ENCODE measurements at regions not wholly inside any gene's neighbourhood (a gene's known extent, or its start where the extent isn't known, plus 50 kb on each side); places are given as distances from the start of the nearest gene placed in this dataset.

DNA sequence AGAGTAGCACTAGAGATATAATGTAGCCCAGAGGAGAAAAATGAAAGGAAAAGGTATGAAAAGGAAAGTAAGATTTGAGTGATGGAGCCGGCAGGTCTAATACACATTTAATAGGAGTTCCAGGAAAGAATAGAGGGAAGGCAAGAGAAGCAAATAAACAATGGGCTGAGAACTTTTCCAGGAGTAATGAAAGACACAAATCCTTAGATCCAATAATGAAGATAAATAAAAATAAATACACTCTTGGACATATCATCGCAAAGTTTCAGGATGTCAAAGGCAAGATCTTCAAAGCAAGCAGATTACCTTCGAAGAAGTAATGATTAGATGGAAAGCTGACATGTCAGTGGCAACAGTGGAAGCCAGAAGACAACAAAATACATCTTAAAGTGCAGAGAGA lies 102.0 kb upstream of the YWHAQ start:
- TF ChIP-seq, protein P1, sequence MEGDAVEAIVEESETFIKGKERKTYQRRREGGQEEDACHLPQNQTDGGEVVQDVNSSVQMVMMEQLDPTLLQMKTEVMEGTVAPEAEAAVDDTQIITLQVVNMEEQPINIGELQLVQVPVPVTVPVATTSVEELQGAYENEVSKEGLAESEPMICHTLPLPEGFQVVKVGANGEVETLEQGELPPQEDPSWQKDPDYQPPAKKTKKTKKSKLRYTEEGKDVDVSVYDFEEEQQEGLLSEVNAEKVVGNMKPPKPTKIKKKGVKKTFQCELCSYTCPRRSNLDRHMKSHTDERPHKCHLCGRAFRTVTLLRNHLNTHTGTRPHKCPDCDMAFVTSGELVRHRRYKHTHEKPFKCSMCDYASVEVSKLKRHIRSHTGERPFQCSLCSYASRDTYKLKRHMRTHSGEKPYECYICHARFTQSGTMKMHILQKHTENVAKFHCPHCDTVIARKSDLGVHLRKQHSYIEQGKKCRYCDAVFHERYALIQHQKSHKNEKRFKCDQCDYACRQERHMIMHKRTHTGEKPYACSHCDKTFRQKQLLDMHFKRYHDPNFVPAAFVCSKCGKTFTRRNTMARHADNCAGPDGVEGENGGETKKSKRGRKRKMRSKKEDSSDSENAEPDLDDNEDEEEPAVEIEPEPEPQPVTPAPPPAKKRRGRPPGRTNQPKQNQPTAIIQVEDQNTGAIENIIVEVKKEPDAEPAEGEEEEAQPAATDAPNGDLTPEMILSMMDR (IDR thresholded peaks at IDR 0.05), result no peak
- TF ChIP-seq ESRRA (CRISPR knock-in tag; IDR thresholded peaks at IDR 0.05; ENCODE audit: borderline replicate concordance), result no peak
- TF ChIP-seq ZNF121 (CRISPR knock-in tag; IDR thresholded peaks at IDR 0.05), result no peak
- no peak for TF ChIP-seq GTF2I (CRISPR knock-in tag; conservative IDR thresholded peaks at IDR 0.05)
- no peak for TF ChIP-seq ZNF425 (CRISPR knock-in tag; conservative IDR thresholded peaks at IDR 0.05)
- no peak for TF ChIP-seq NFYB (CRISPR knock-in tag; conservative IDR thresholded peaks at IDR 0.05; ENCODE audit: low read depth)
- no peak for TF ChIP-seq PRRX2 (CRISPR knock-in tag; IDR thresholded peaks at IDR 0.05)
- no peak for TF ChIP-seq FOXK1 (CRISPR knock-in tag; IDR thresholded peaks at IDR 0.05)
- TF ChIP-seq, protein P2, sequence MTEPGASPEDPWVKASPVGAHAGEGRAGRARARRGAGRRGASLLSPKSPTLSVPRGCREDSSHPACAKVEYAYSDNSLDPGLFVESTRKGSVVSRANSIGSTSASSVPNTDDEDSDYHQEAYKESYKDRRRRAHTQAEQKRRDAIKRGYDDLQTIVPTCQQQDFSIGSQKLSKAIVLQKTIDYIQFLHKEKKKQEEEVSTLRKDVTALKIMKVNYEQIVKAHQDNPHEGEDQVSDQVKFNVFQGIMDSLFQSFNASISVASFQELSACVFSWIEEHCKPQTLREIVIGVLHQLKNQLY (CRISPR knock-in tag; IDR thresholded peaks at IDR 0.05), result no peak
- TF ChIP-seq CBFB (CRISPR knock-in tag; IDR thresholded peaks at IDR 0.05; ENCODE audit: low read depth), result no peak
- TF ChIP-seq JUN (CRISPR knock-in tag; IDR thresholded peaks at IDR 0.05), result no peak
- TF ChIP-seq, protein P3, sequence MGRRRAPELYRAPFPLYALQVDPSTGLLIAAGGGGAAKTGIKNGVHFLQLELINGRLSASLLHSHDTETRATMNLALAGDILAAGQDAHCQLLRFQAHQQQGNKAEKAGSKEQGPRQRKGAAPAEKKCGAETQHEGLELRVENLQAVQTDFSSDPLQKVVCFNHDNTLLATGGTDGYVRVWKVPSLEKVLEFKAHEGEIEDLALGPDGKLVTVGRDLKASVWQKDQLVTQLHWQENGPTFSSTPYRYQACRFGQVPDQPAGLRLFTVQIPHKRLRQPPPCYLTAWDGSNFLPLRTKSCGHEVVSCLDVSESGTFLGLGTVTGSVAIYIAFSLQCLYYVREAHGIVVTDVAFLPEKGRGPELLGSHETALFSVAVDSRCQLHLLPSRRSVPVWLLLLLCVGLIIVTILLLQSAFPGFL (CRISPR knock-in tag; IDR thresholded peaks at IDR 0.05; ENCODE audit: borderline replicate concordance), result no peak
- TF ChIP-seq ELF4 (CRISPR knock-in tag; IDR thresholded peaks at IDR 0.05; ENCODE audit: low read depth), result no peak

Measured in WTC11 (cell line).